ENCODE measurements at regions not wholly inside any gene's neighbourhood (a gene's known extent, or its start where the extent isn't known, plus 50 kb on each side); places are given as distances from the start of the nearest gene placed in this dataset.

DNA sequence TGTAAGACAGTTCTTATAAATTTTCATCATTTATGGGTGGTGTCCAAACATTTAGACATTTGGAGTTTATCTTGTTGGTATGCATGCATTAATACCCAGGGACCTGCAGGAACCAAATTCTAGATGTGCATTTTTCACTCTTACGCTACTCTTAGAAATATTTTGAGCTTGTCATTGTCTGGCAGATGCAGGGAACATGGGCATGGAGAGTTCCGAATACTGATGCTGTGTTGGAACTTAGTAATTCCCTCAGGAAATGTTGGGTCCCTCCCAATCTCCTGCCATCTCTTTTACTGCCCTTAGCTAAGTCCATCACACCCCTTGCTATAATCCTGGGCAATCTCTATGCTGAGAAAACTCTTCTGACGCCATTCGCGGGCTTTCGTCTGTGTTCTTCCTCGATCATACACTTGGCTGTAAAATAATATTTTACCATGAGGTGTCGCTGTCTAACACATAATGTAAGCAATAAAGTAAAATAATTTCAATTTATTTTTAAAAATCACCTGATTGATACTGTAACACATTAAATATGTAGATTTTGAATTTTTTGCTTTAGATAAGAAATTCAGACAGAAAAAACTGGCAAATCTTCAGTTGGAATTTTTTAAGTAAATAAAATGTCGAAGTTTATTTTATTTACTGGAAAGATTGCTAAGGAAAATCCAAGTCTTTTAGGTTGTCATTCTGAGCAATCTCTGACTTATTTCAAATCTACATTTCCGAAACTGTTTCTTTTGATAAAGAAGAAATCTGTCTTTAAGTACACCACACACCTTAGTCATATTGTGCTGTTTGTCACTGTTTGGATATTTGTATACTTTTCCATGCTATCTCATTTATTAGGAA, 304.1 kb upstream of the SSTR1 start:
- Mint-ChIP-seq H3K4me3 (ENCODE audit: low read depth, unreplicated experiment) (peak overlapping the region; percentile 65), H3K27me3 (ENCODE audit: unreplicated experiment) (peaks cover 15% of the 10 kb centered on the region), H3K9me3 (ENCODE audit: low read depth, unreplicated experiment) (no peaks in the 10 kb centered on the region), H3K36me3 (ENCODE audit: insufficient read depth, unreplicated experiment) (no peaks in the 10 kb centered on the region), H3K27ac (ENCODE audit: unreplicated experiment) (no peak overlapping the region), H3K4me1 (ENCODE audit: low read depth, unreplicated experiment) (peaks cover 5% of the 10 kb centered on the region)
- CTCF ChIA-PET, result interaction anchor here (0.6 to 1.6 kb wide), 3 partner anchors 9 to 182 kb away, joined by 3 to 4 read pairs (median 3); no protein-coding TSS in a partner anchor
- DNase-seq, result peak; percentile 10
- TF ChIP-seq, protein P1, sequence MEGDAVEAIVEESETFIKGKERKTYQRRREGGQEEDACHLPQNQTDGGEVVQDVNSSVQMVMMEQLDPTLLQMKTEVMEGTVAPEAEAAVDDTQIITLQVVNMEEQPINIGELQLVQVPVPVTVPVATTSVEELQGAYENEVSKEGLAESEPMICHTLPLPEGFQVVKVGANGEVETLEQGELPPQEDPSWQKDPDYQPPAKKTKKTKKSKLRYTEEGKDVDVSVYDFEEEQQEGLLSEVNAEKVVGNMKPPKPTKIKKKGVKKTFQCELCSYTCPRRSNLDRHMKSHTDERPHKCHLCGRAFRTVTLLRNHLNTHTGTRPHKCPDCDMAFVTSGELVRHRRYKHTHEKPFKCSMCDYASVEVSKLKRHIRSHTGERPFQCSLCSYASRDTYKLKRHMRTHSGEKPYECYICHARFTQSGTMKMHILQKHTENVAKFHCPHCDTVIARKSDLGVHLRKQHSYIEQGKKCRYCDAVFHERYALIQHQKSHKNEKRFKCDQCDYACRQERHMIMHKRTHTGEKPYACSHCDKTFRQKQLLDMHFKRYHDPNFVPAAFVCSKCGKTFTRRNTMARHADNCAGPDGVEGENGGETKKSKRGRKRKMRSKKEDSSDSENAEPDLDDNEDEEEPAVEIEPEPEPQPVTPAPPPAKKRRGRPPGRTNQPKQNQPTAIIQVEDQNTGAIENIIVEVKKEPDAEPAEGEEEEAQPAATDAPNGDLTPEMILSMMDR (IDR thresholded peaks at IDR 0.05; ENCODE audit: unreplicated experiment), result no peak
- BruUV-seq (replicated peaks), result no TSS peak
- intact Hi-C loops (cut with micrococcal nuclease; ENCODE audit: unreplicated experiment), result loop anchor here (1.0 to 10.0 kb wide), 3 partner anchors 294 to 961 kb away; no protein-coding TSS in a partner anchor

DNA sequence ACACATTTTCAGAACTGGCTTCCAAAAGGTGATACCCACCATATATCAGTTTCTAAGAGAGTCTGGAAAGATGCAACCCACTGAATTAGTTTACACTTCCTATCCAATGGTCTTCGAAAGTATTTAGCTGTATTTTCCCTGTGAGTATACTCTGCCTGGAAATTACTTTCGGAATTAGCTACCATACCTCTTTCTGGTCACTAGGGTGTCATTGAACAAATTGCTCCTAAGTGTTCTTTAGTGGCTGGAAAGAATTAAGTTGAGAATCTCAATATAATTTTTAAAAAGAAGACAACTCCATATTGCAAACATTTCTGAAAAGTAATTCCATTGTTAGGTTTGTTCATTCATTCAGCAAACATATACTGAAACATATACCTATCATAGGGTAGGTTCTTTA, 283.1 kb upstream of the SSTR1 start:
- Mint-ChIP-seq H3K9me3 (ENCODE audit: low read depth, unreplicated experiment) (no peaks in the 10 kb centered on the region), H3K27me3 (ENCODE audit: unreplicated experiment) (no peaks in the 10 kb centered on the region), H3K4me1 (ENCODE audit: low read depth, unreplicated experiment) (no peaks in the 10 kb centered on the region), H3K27ac (ENCODE audit: unreplicated experiment) (no peak overlapping the region), H3K4me3 (ENCODE audit: low read depth, unreplicated experiment) (no peak overlapping the region), H3K36me3 (ENCODE audit: insufficient read depth, unreplicated experiment) (no peaks in the 10 kb centered on the region)
- intact Hi-C loops (cut with micrococcal nuclease; ENCODE audit: unreplicated experiment), result no loop called here
- no peak for DNase-seq
- TF ChIP-seq, protein P1 (IDR thresholded peaks at IDR 0.05; ENCODE audit: unreplicated experiment), result no peak
- BruUV-seq (replicated peaks), result no TSS peak
- CTCF ChIA-PET, result no interaction called here

DNA sequence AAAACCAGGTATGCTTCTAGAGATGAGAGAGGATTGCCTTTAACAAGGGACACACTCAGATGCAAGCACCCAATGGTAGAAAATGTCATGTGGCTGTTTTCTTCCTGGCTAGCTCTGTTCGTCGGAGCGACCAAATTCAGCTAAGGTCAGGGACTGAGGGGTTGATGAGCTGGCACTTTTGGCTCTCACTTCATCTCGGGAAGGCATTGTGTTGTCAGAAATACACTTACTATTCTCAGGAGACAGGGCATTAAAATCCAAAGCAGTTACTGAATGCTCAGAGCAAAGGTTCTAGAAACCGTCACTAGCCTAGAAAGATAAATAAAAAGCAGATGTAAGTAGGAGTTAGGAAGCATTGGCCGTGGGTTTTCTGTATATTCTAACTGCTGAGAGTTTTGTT, 275.7 kb upstream of the SSTR1 start:
- Mint-ChIP-seq H3K9me3 (ENCODE audit: low read depth, unreplicated experiment) (no peaks in the 10 kb centered on the region), H3K27ac (ENCODE audit: unreplicated experiment) (no peak overlapping the region)
- CTCF ChIA-PET, result no interaction called here

DNA sequence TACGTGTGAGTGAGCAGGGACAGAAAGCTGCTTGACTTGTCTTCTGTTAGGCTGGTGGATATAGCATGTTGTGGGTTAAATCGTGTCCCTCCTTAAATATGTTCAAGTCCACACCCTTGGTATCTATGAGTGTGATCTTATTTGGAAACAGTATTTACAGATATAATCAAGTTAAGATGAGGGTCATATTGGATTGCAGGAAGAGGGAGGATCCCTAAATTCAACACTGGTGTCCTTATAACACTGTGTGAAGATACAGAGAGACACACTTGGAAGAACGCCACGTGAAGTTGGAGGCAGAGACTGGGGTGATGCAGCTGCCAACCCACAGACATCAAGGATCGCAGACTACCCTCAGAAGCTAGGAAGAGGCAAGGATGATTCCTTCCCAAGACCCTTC, 275.2 kb upstream of the SSTR1 start:
- TF ChIP-seq, protein P1 (IDR thresholded peaks at IDR 0.05; ENCODE audit: unreplicated experiment), result no peak
- H3K4me3 Mint-ChIP-seq (ENCODE audit: low read depth, unreplicated experiment), result no peak overlapping the region
- H3K27me3 Mint-ChIP-seq (ENCODE audit: unreplicated experiment), result peaks cover 17% of the 10 kb centered on the region
- no TSS peak for BruUV-seq (replicated peaks)
- no peak for DNase-seq
- intact Hi-C loops (cut with micrococcal nuclease; ENCODE audit: unreplicated experiment), result no loop called here
- no peaks in the 10 kb centered on the region for H3K9me3 Mint-ChIP-seq (ENCODE audit: low read depth, unreplicated experiment)
- CTCF ChIA-PET, result no interaction called here
- H3K4me1 Mint-ChIP-seq (ENCODE audit: low read depth, unreplicated experiment), result no peaks in the 10 kb centered on the region
- no peaks in the 10 kb centered on the region for H3K36me3 Mint-ChIP-seq (ENCODE audit: insufficient read depth, unreplicated experiment)
- H3K27ac Mint-ChIP-seq (ENCODE audit: unreplicated experiment), result no peak overlapping the region

More for the DNA sequence above, 275.7 kb upstream of the SSTR1 start:
- TF ChIP-seq, protein P1 (IDR thresholded peaks at IDR 0.05; ENCODE audit: unreplicated experiment), result no peak
- intact Hi-C loops (cut with micrococcal nuclease; ENCODE audit: unreplicated experiment), result no loop called here
- no TSS peak for BruUV-seq (replicated peaks)
- H3K36me3 Mint-ChIP-seq (ENCODE audit: insufficient read depth, unreplicated experiment), result no peaks in the 10 kb centered on the region
- no peak for DNase-seq
- H3K4me3 Mint-ChIP-seq (ENCODE audit: low read depth, unreplicated experiment), result no peak overlapping the region
- peaks cover 17% of the 10 kb centered on the region for H3K27me3 Mint-ChIP-seq (ENCODE audit: unreplicated experiment)
- no peaks in the 10 kb centered on the region for H3K4me1 Mint-ChIP-seq (ENCODE audit: low read depth, unreplicated experiment)

Measured in Calu3 (cell line).